Activated CD4-positive, alpha-beta T cell treated with anti-CD3 and anti-CD28 coated beads, Interleukin-2, amount 10 ng/mL, durations not matched to agents 24 days and 14 days (primary cell): ENCODE measurements at regions not wholly inside any gene's neighbourhood (a gene's known extent, or its start where the extent isn't known, plus 50 kb on each side); places are given as distances from the start of the nearest gene placed in this dataset.

ENCODE experiments used
- DNase-seq: peaks from one replicate; pipeline ENCODE4 v3.0.0; 2022
- H3K27ac Mint-ChIP-seq: one replicate; pipeline ENCODE4 v1.8.0; 2022; ENCODE audit warnings: mild to moderate bottlenecking, mixed read lengths
- H3K27me3 Mint-ChIP-seq: one replicate; pipeline ENCODE4 v1.8.0; 2022; ENCODE audit warnings: mixed read lengths
- H3K36me3 Mint-ChIP-seq: one replicate; pipeline ENCODE4 v1.8.0; 2022; ENCODE audit warnings: low read depth, mild to moderate bottlenecking, mixed read lengths
- H3K4me1 Mint-ChIP-seq: one replicate; pipeline ENCODE4 v1.8.0; 2021; ENCODE audit warnings: mixed read lengths
- H3K4me3 Mint-ChIP-seq: one replicate; pipeline ENCODE4 v1.8.0; 2022; ENCODE audit warnings: mild to moderate bottlenecking, moderate library complexity, mixed read lengths
- H3K9me3 Mint-ChIP-seq: one replicate; pipeline ENCODE4 v1.8.0; 2021; ENCODE audit warnings: mixed read lengths
- intact Hi-C: fragments of 100-400 bp; cut with micrococcal nuclease; formaldehyde crosslinking; loops from one replicate; pipeline ENCODE4 v1.15.1; 2023

DNA sequence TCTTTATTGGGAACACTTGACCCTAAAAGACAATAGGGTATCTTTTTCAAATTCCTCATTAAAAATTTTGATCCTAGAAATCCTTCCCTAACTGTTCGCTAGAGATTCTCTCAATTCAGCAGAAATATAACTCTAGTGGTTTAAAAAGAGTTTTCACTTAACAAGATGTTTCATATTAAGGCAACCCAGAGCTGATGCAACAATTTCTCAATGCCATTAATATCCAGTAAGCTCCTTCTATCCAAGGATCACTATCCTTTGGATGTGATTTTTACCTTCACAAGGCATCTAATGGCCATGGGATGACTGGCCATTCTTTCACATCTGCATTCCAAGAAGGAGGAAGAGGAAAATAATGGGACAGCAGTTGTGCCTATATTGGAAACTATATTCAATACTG lies 183.4 kb downstream of the ANKRD50 start:
- H3K4me3 Mint-ChIP-seq = no peak overlapping the region
- H3K27ac Mint-ChIP-seq = no peak overlapping the region
- H3K9me3 Mint-ChIP-seq = no peaks in the 10 kb centered on the region
- no peaks in the 10 kb centered on the region for H3K27me3 Mint-ChIP-seq
- H3K4me1 Mint-ChIP-seq = no peaks in the 10 kb centered on the region
- H3K36me3 Mint-ChIP-seq = no peaks in the 10 kb centered on the region
- intact Hi-C loops = no loop called here
- DNase-seq = no peak

DNA sequence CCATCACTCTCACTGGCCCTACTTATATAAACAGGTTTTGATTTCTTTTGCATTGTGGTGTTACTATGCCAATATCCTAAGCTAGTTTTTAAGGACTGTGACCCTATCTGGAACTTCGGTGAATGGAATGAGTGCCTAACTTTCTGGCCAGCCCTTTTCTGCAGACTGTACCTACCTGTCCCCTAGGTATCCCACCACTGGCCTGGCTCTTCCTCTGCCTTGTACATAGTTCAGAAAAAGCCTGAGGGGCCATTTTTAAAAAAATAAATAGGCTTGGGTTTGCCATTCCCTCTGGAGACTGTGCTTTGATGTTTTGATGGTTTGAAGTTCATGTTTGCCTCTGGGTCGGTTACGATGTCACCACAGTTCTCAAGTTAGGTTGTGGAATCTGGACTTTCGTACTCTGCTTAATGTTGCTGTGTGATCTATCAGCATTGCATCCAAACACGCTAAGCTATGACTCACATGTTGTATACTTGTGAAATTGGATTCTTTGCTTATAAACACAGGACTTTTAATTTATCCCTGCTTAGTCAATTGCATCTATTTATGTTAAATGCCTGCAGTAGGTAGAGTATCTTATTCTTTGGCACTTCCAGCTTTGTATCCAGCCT lies 182.0 kb downstream of the ANKRD50 start:
- no peaks in the 10 kb centered on the region for H3K36me3 Mint-ChIP-seq
- no peaks in the 10 kb centered on the region for H3K27me3 Mint-ChIP-seq
- H3K9me3 Mint-ChIP-seq = no peaks in the 10 kb centered on the region
- DNase-seq = no peak
- no peaks in the 10 kb centered on the region for H3K4me1 Mint-ChIP-seq
- no peak overlapping the region for H3K4me3 Mint-ChIP-seq
- no peak overlapping the region for H3K27ac Mint-ChIP-seq
- intact Hi-C loops = no loop called here

DNA sequence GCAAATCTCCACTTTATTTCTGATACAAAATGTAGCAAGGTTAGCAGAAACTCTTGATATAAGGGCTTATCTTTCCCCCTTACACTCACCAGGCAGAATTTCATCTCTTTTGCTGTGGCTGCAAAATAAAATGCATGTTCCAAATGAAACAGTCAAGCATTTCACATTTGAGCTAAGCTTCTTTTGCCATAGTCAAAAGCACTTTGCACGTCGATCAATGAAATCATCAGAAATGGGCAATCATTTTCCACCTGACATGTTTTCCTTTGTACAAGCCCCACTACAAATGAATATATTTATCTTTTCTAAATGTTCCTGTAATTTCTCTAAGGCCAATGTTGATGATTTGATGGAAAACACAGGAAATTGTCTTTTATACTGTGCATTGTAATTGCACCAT lies 178.4 kb downstream of the ANKRD50 start:
- no peaks in the 10 kb centered on the region for H3K36me3 Mint-ChIP-seq
- no peaks in the 10 kb centered on the region for H3K27me3 Mint-ChIP-seq
- no peaks in the 10 kb centered on the region for H3K4me1 Mint-ChIP-seq
- no peak overlapping the region for H3K27ac Mint-ChIP-seq
- intact Hi-C loops = no loop called here
- no peak overlapping the region for H3K4me3 Mint-ChIP-seq
- H3K9me3 Mint-ChIP-seq = no peaks in the 10 kb centered on the region
- DNase-seq = no peak

DNA sequence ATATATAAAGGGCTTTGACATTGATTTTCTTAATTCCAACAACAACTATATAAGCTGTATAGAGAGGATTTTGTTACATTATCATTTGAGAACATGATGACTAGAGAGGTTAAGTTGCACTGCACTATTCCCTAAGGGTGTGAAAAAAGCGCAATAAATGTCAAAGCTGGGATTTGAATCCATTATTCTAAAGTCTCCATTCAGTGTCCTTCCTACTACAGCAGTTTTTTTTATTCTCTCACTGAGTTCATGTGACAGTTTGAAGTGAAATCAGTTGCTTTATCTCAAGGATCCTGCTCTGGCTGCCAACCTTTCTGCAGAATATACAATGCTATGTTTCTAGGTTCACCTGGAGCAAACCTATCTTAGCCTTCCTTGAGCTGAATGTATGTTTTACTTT lies 177.5 kb downstream of the ANKRD50 start:
- H3K9me3 Mint-ChIP-seq = no peaks in the 10 kb centered on the region
- no peaks in the 10 kb centered on the region for H3K4me1 Mint-ChIP-seq
- no peaks in the 10 kb centered on the region for H3K27me3 Mint-ChIP-seq
- H3K36me3 Mint-ChIP-seq = no peaks in the 10 kb centered on the region
- H3K4me3 Mint-ChIP-seq = no peak overlapping the region
- DNase-seq = no peak
- H3K27ac Mint-ChIP-seq = no peak overlapping the region
- intact Hi-C loops = no loop called here

DNA sequence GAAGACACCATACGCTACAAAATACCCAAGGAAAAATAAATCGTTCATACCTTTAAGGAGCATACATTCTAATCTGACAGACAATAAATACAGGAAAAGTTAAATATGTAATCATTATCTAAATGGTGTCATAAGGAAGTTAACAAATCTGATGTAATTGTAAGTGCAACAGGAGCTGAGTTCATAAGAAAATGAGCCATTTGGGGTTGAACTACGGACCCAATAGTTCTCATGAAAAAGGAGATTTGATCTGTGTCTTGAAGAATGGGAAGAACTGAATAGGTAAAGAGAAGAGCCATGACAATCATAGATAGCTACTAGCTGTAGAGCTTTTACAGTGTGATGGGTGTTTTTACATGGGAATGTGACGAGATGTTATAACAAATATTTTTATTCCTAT lies 175.6 kb downstream of the ANKRD50 start:
- no peaks in the 10 kb centered on the region for H3K27me3 Mint-ChIP-seq
- no peak overlapping the region for H3K4me3 Mint-ChIP-seq
- DNase-seq = no peak

DNA sequence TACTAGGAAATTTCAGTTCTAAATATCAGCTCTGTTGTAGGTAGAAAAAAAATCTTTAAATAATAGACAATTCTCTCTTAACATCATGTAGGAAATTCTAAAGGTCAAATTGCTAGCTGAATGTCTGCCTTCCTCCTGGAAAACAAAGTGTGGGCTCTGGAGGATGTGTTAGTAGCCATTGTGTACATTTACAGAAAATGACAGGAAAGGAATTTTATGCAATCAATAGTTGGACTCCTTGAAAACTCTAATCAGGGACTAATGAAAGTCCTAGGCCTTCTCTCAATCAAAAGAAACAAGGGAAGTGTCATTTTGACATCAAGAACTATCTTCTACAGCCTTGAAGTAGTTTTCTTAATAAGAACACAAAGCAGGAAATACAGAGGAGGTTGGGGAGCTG lies 174.6 kb downstream of the ANKRD50 start:
- no peak for DNase-seq
- H3K4me3 Mint-ChIP-seq = no peak overlapping the region
- intact Hi-C loops = no loop called here
- H3K27ac Mint-ChIP-seq = no peak overlapping the region
- no peaks in the 10 kb centered on the region for H3K9me3 Mint-ChIP-seq
- no peaks in the 10 kb centered on the region for H3K27me3 Mint-ChIP-seq
- no peaks in the 10 kb centered on the region for H3K4me1 Mint-ChIP-seq
- H3K36me3 Mint-ChIP-seq = no peaks in the 10 kb centered on the region

More for the DNA sequence above, 175.6 kb downstream of the ANKRD50 start:
- H3K4me1 Mint-ChIP-seq = no peaks in the 10 kb centered on the region
- no peaks in the 10 kb centered on the region for H3K9me3 Mint-ChIP-seq
- intact Hi-C loops = no loop called here
- no peak overlapping the region for H3K27ac Mint-ChIP-seq
- H3K36me3 Mint-ChIP-seq = no peaks in the 10 kb centered on the region

DNA sequence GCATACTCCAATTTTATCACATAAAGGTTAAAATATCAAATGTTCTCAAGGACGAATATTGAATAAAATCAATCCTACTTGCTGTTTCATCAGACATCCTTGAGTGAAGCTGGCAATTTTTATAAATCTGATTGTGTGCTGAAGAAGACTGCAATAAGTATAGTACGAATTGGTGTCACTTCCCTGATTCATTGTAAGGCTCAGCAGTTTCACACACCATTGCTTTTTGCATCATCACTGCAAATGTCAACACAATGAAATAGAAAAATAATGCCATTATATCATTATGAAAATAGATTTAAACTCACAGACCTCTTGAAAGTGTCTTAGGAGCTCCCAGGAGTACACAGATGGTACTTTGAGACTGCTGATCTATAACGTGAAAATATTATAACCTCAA lies 172.5 kb downstream of the ANKRD50 start:
- H3K36me3 Mint-ChIP-seq = no peaks in the 10 kb centered on the region
- no peaks in the 10 kb centered on the region for H3K27me3 Mint-ChIP-seq
- no peaks in the 10 kb centered on the region for H3K4me1 Mint-ChIP-seq
- no peak overlapping the region for H3K4me3 Mint-ChIP-seq
- DNase-seq = no peak
- no peak overlapping the region for H3K27ac Mint-ChIP-seq
- H3K9me3 Mint-ChIP-seq = no peaks in the 10 kb centered on the region
- intact Hi-C loops = no loop called here

DNA sequence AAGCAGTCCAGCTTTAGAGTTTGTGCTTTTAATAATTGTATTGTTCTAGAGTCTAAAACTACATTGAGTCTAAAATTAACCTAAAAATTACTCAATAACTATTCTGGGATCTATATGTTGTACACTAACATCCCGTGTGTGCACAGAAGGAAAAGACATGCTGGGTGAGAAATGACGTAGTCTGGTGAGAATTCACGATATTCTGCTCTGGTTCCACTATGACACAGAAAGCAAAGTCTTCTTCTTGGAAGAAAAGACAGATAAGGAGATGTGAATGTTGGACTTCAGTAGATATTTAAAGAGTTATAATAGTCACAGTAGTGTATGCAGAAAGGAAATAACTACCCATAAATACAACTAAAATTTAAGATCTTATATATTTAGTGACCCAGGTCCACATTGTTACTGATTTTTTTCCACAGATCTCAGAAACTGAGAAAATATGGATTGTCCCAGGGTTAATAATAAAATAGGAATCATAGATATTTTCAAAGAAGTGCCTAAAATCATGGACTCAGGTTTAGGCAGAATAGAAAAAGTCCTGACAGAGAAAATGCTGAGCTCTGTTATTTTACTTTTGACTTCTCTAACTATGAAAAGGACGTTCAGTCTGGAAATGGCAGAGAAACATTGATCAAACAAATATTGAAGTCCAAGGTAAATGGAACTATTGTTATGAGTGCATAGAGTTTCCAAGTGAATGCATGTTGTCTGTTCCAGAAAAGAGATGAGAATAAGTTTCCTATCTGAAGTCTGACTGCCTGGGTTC lies 170.7 kb downstream of the ANKRD50 start:
- DNase-seq = no peak
- no peaks in the 10 kb centered on the region for H3K4me1 Mint-ChIP-seq
- no peak overlapping the region for H3K27ac Mint-ChIP-seq
- intact Hi-C loops = no loop called here
- H3K9me3 Mint-ChIP-seq = no peaks in the 10 kb centered on the region
- no peaks in the 10 kb centered on the region for H3K27me3 Mint-ChIP-seq
- no peak overlapping the region for H3K4me3 Mint-ChIP-seq
- no peaks in the 10 kb centered on the region for H3K36me3 Mint-ChIP-seq

DNA sequence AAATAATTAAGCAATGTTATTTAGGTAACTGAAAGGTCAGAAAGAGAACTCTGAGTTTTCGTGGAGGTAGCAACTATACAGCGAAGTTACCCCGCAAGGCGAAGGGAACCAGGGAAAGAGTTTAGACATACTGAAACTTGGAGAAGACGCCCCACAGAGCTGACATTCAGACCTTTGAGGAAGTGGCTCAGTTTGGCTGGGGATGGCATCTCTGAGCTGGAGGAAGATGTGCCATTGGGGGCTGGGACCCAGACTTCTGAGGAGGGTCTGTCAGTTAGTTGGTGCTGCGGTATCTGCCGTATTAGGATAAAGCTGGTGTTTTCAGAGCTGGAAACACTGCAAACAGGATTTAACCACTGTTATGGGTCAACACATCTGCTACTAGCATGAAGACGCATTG lies 156.6 kb downstream of the ANKRD50 start:
- DNase-seq = no peak
- intact Hi-C loops = no loop called here
- H3K27me3 Mint-ChIP-seq = no peaks in the 10 kb centered on the region
- no peaks in the 10 kb centered on the region for H3K9me3 Mint-ChIP-seq
- no peak overlapping the region for H3K27ac Mint-ChIP-seq
- no peaks in the 10 kb centered on the region for H3K36me3 Mint-ChIP-seq
- H3K4me1 Mint-ChIP-seq = no peaks in the 10 kb centered on the region
- no peak overlapping the region for H3K4me3 Mint-ChIP-seq

DNA sequence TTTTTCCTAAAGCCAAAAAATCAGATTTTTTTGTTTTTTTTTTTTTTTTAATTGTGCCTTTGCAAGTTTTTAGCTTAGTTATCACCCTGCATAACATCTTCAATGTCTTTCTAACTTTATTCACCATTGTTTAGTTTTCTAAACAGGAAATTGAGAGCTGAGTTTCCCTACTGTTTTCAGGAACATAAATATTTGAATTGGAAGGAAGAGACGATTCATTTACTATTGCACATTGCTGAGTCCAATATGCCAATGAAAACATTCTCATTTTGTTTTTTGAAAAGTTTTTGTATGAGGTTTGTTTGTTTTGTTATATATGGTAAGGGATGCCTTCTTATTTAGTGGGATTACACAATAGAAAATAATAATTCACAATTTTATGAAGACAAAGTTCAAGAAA lies 148.4 kb downstream of the ANKRD50 start:
- no peaks in the 10 kb centered on the region for H3K4me1 Mint-ChIP-seq
- no peak for DNase-seq
- peaks cover 3% of the 10 kb centered on the region for H3K9me3 Mint-ChIP-seq
- no peaks in the 10 kb centered on the region for H3K27me3 Mint-ChIP-seq
- no peak overlapping the region for H3K4me3 Mint-ChIP-seq
- intact Hi-C loops = no loop called here
- no peak overlapping the region for H3K27ac Mint-ChIP-seq
- no peaks in the 10 kb centered on the region for H3K36me3 Mint-ChIP-seq

DNA sequence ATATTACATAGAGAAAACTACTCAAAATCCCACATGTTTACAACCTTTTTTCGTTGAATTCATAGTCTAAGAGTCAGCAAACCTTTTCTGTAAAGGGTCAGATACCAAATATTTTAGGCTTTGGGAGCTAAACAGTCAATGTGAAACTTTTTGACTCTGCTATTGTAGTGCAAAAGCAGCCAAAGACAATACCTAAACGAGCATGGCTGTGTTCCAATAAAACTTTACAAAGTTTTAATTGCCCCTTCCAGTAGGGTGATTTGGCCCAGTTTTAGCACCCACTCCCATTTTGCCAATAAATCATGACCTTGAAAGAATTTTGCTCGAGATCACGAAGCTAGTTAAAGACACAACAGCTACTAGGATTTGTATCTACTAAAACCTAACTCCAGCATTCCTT lies 147.2 kb downstream of the ANKRD50 start:
- Mint-ChIP-seq H3K27ac (no peak overlapping the region), H3K4me1 (no peaks in the 10 kb centered on the region), H3K36me3 (no peaks in the 10 kb centered on the region), H3K9me3 (peaks cover 3% of the 10 kb centered on the region), H3K4me3 (no peak overlapping the region), H3K27me3 (no peaks in the 10 kb centered on the region)
- no peak for DNase-seq
- intact Hi-C loops = no loop called here

DNA sequence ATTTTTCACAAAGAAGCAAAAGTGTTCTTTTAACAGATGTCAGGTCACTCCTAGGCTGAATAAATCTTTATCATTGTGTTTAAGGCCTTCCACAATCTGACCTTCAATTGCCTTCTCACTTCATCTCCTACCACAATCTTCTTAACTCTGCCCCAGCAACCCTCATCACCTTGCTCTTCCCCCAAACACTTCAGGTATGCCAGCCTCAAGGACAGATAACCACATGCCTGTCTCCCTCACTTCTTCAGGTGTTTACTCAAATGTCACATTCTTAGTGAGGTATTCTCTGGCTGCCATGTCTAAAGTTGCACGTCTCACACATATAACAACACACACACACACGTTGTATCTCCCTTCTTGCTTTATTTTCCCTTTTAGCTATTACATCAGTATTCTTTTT lies 146.5 kb downstream of the ANKRD50 start:
- H3K36me3 Mint-ChIP-seq = no peaks in the 10 kb centered on the region
- intact Hi-C loops = no loop called here
- H3K27me3 Mint-ChIP-seq = no peaks in the 10 kb centered on the region
- DNase-seq = no peak
- H3K4me3 Mint-ChIP-seq = no peak overlapping the region
- H3K27ac Mint-ChIP-seq = no peak overlapping the region
- H3K9me3 Mint-ChIP-seq = peaks cover 3% of the 10 kb centered on the region
- H3K4me1 Mint-ChIP-seq = no peaks in the 10 kb centered on the region

DNA sequence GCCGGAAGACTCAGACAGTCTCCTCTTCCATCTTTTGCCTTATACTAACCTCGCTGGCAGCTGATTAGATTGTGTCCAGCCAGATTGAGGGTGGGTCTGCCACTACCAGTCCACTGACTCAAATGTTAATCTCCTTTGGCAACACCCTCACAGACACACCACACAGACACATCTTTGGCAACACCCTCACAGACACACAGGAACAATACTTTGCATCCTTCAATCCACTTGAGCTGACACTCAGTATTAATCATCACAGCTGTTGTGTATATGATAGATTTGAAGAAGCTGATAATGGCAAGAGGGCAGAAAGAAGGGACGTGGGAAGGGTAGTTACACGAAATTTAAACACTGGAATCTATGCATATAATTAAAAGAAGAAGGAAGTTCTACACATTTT lies 139.5 kb downstream of the ANKRD50 start:
- intact Hi-C loops = no loop called here
- H3K9me3 Mint-ChIP-seq = no peaks in the 10 kb centered on the region
- no peaks in the 10 kb centered on the region for H3K4me1 Mint-ChIP-seq
- H3K27ac Mint-ChIP-seq = no peak overlapping the region
- H3K4me3 Mint-ChIP-seq = no peak overlapping the region
- H3K36me3 Mint-ChIP-seq = no peaks in the 10 kb centered on the region
- no peaks in the 10 kb centered on the region for H3K27me3 Mint-ChIP-seq
- no peak for DNase-seq

DNA sequence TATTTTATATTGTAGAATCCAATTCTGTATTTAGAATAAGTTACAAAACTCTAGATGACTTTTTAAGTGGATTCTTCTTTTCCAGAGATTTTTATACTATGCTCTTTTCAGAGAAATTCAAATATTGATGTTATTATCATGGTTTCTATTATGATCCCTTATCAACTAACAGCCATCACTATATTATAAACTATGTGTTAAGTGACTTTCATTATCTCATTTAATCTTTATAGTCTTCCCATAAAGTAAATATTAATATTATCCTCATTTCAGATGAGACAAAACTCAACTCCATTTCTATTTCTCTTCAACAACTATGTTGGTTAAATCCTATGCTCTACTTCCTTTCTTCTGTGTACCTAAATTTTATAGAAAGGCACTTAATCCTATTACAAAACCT lies 132.6 kb downstream of the ANKRD50 start:
- DNase-seq = no peak
- H3K4me1 Mint-ChIP-seq = no peaks in the 10 kb centered on the region
- intact Hi-C loops = no loop called here

DNA sequence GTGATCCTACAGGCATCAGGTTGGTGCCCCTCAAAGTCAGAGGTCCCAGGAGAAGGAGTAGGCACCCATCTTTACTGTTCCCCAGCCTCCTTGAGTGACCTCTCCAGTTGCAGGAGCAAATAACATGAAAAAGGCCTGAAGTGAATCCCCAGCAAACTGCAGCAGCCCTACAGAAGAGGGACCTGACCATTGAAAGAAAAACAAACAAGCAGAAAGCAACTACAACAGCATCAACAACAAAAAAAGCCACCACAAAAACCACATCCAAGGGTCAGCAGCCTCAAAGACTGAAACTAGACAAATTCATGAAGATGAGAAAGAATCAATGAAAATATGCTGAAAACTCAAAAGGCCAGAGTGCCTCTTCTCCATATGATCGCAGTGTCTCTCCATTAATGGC lies 128.7 kb downstream of the ANKRD50 start:
- Mint-ChIP-seq H3K27me3 (no peaks in the 10 kb centered on the region), H3K27ac (no peak overlapping the region), H3K4me1 (no peaks in the 10 kb centered on the region), H3K9me3 (no peaks in the 10 kb centered on the region), H3K4me3 (no peak overlapping the region), H3K36me3 (no peaks in the 10 kb centered on the region)
- intact Hi-C loops = no loop called here
- no peak for DNase-seq

More for the DNA sequence above, 132.6 kb downstream of the ANKRD50 start:
- Mint-ChIP-seq H3K9me3 (no peaks in the 10 kb centered on the region), H3K27ac (no peak overlapping the region), H3K4me3 (no peak overlapping the region), H3K36me3 (no peaks in the 10 kb centered on the region), H3K27me3 (no peaks in the 10 kb centered on the region)
